ENCODE measurements at regions not wholly inside any gene's neighbourhood (a gene's known extent, or its start where the extent isn't known, plus 50 kb on each side); places are given as distances from the start of the nearest gene placed in this dataset.

- no peak overlapping the region for H2AFZ ChIP-seq (ENCODE audit: insufficient read depth, low read depth, low read length, poor library complexity, severe bottlenecking)
- no peaks in the 10 kb centered on the region for H3K4me1 ChIP-seq (ENCODE audit: control insufficient read depth in 1 of 2, insufficient read depth in 2 of 2, low read length in 2 of 2)
- H3K27me3 Mint-ChIP-seq (ENCODE audit: low read depth in 3 of 3) = no peaks in the 10 kb centered on the region
- no peak overlapping the region for H3K4me3 Mint-ChIP-seq
- H3K36me3 ChIP-seq (replicated peaks in 1 of 2; ENCODE audit: control insufficient read depth in 1 of 2, insufficient read depth in 2 of 2, low read length in 2 of 2) = no peaks in the 10 kb centered on the region
- no peak overlapping the region for H3K9ac ChIP-seq (ENCODE audit: insufficient read depth, low read length, poor library complexity, severe bottlenecking)
- H3K27ac ChIP-seq (ENCODE audit: low read depth in 1 of 2, low read length in 2 of 2) = no peak overlapping the region
- no peak overlapping the region for H3K27ac Mint-ChIP-seq
- H4K20me1 ChIP-seq (ENCODE audit: insufficient read depth, low read length) = no peaks in the 10 kb centered on the region
- H3K4me1 Mint-ChIP-seq = no peaks in the 10 kb centered on the region
- no peak for TF ChIP-seq CTCF (IDR thresholded peaks at IDR 0.05)
- H3K9me3 Mint-ChIP-seq = peaks cover 0 to 8% (median 2%) of the 10 kb centered on the region in 7 donors
- no peak overlapping the region for H3K4me2 ChIP-seq (replicated peaks; ENCODE audit: extremely low read depth, low read length, poor library complexity, severe bottlenecking)
- H3K27me3 ChIP-seq (ENCODE audit: control insufficient read depth in 2 of 2, insufficient read depth in 2 of 2, low read length in 2 of 2) = no peaks in the 10 kb centered on the region
- H3K79me2 ChIP-seq (ENCODE audit: insufficient read depth, low read length) = no peaks in the 10 kb centered on the region
- peaks cover 9% of the 10 kb centered on the region in 2 donors for H3K9me3 ChIP-seq (replicated peaks in 1 of 2; ENCODE audit: control insufficient read depth in 1 of 2, insufficient read depth in 1 of 2, low read length in 2 of 2)
- WGBS (ENCODE audit: insufficient coverage) = no CpG with 5 or more reads among the region's 3 CpGs
- intact Hi-C loops (cut with micrococcal nuclease) = no loop called here
- no peaks in the 10 kb centered on the region for H3K36me3 Mint-ChIP-seq
- DNase-seq = no peak
- no peak overlapping the region for H3K4me3 ChIP-seq (replicated peaks in 1 of 3; ENCODE audit: low read depth in 2 of 3, low read length in 3 of 3)
Observed at GRCh38 chr13:82833923-82834322, 1048.4 kb downstream of the SLITRK1 start.

- no peaks in the 10 kb centered on the region for H3K4me1 ChIP-seq (ENCODE audit: control insufficient read depth in 1 of 2, insufficient read depth in 2 of 2, low read length in 2 of 2)
- peaks cover 0 to 2% (median 0%) of the 10 kb centered on the region in 3 donors for H3K27me3 Mint-ChIP-seq (ENCODE audit: low read depth in 3 of 3)
- peaks cover under 1 to 12% (median 3%) of the 10 kb centered on the region in 7 donors for H3K9me3 Mint-ChIP-seq
- H3K9me3 ChIP-seq (replicated peaks in 1 of 2; ENCODE audit: control insufficient read depth in 1 of 2, insufficient read depth in 1 of 2, low read length in 2 of 2) = peaks cover 12 to 13% of the 10 kb centered on the region in 2 donors
- H3K36me3 ChIP-seq (replicated peaks in 1 of 2; ENCODE audit: control insufficient read depth in 1 of 2, insufficient read depth in 2 of 2, low read length in 2 of 2) = no peaks in the 10 kb centered on the region
- intact Hi-C loops (cut with micrococcal nuclease) = no loop called here
- no peak overlapping the region for H3K27ac Mint-ChIP-seq
- H3K9ac ChIP-seq (ENCODE audit: insufficient read depth, low read length, poor library complexity, severe bottlenecking) = no peak overlapping the region
- H3K4me3 Mint-ChIP-seq = no peak overlapping the region
- no peak for TF ChIP-seq CTCF (IDR thresholded peaks at IDR 0.05)
- H3K4me2 ChIP-seq (replicated peaks; ENCODE audit: extremely low read depth, low read length, poor library complexity, severe bottlenecking) = no peak overlapping the region
- DNase-seq = no peak
- H3K79me2 ChIP-seq (ENCODE audit: insufficient read depth, low read length) = no peaks in the 10 kb centered on the region
- no peak overlapping the region for H2AFZ ChIP-seq (ENCODE audit: insufficient read depth, low read depth, low read length, poor library complexity, severe bottlenecking)
- H3K27ac ChIP-seq (ENCODE audit: low read depth in 1 of 2, low read length in 2 of 2) = no peak overlapping the region
- H3K4me1 Mint-ChIP-seq = no peaks in the 10 kb centered on the region
- WGBS (ENCODE audit: insufficient coverage) = 90% methylated on average over 1 of the region's 1 CpG
- H3K36me3 Mint-ChIP-seq = no peaks in the 10 kb centered on the region
- H4K20me1 ChIP-seq (ENCODE audit: insufficient read depth, low read length) = no peaks in the 10 kb centered on the region
- H3K4me3 ChIP-seq (replicated peaks in 1 of 3; ENCODE audit: low read depth in 2 of 3, low read length in 3 of 3) = no peak overlapping the region
- H3K27me3 ChIP-seq (ENCODE audit: control insufficient read depth in 2 of 2, insufficient read depth in 2 of 2, low read length in 2 of 2) = no peaks in the 10 kb centered on the region
Observed at GRCh38 chr13:82829040-82829439, 1053.2 kb downstream of the SLITRK1 start.

Data from CD14-positive monocyte (primary cell).